SIG-M5 treated with dmso at 0.1 percent for 504 hours (cell line): ENCODE measurements at regions not wholly inside any gene's neighbourhood (a gene's known extent, or its start where the extent isn't known, plus 50 kb on each side); places are given as distances from the start of the nearest gene placed in this dataset.
"Not testable (repeated sequence)": the region's sequence is repeated elsewhere in the genome, so short reads cannot be mapped to it uniquely, and the experiment has no call there.

Experiments used
- DNase-seq: peaks from one replicate; lab custom pipeline; 2025; ENCODE audit not compliant: unreplicated experiment; lab: John Stamatoyannopoulos, UW

GRCh38 chr5:45042283-45042682, 233.5 kb downstream of the MRPS30 start:
- no peak for DNase-seq

GRCh38 chr5:45057564-45057963, 248.8 kb downstream of the MRPS30 start:
- DNase-seq = no peak

- no peak for DNase-seq
Measured at GRCh38 chr5:45060724-45061123, 252.0 kb downstream of the MRPS30 start.

- no peak for DNase-seq
Measured at GRCh38 chr5:45062044-45062443, 253.3 kb downstream of the MRPS30 start.

- no peak for DNase-seq
Measured at GRCh38 chr5:45081082-45081481, 272.3 kb downstream of the MRPS30 start.

- DNase-seq = no peak
Measured at GRCh38 chr5:45089870-45090269, 281.1 kb downstream of the MRPS30 start.

GRCh38 chr5:45093377-45093776, 284.6 kb downstream of the MRPS30 start:
- DNase-seq = no peak

- no peak for DNase-seq
Measured at GRCh38 chr5:45094876-45095440, 286.2 kb downstream of the MRPS30 start.

GRCh38 chr5:45098483-45098882, 289.7 kb downstream of the MRPS30 start:
- no peak for DNase-seq

- DNase-seq = no peak
Measured at GRCh38 chr5:45101146-45101545, 292.4 kb downstream of the MRPS30 start.

GRCh38 chr5:45105491-45105994, 296.8 kb downstream of the MRPS30 start:
- no peak for DNase-seq

GRCh38 chr5:45109062-45109461, 300.3 kb downstream of the MRPS30 start:
- DNase-seq = no peak

GRCh38 chr5:45109636-45110035, 300.9 kb downstream of the MRPS30 start:
- no peak for DNase-seq

- no peak for DNase-seq
Measured at GRCh38 chr5:45110399-45110798, 301.7 kb downstream of the MRPS30 start.

- DNase-seq = no peak
Measured at GRCh38 chr5:45113726-45114125, 305.0 kb downstream of the MRPS30 start.

GRCh38 chr5:45132972-45133371, 324.2 kb downstream of the MRPS30 start:
- no peak for DNase-seq

GRCh38 chr5:45162974-45163373, 354.2 kb downstream of the MRPS30 start:
- no peak for DNase-seq

- DNase-seq = no peak
Measured at GRCh38 chr5:45171563-45171962, 362.8 kb downstream of the MRPS30 start.

GRCh38 chr5:45172634-45173033, 363.9 kb downstream of the MRPS30 start:
- not testable (repeated sequence) for DNase-seq

GRCh38 chr5:45179686-45180085, 370.9 kb downstream of the MRPS30 start:
- no peak for DNase-seq

- DNase-seq = no peak
Measured at GRCh38 chr5:45189042-45189441, 380.3 kb downstream of the MRPS30 start.

- DNase-seq = no peak
Measured at GRCh38 chr5:45189481-45189880, 380.7 kb downstream of the MRPS30 start.

GRCh38 chr5:45195026-45195425, 386.3 kb downstream of the MRPS30 start:
- no peak for DNase-seq
